ENCODE measurements at regions not wholly inside any gene's neighbourhood (a gene's known extent, or its start where the extent isn't known, plus 50 kb on each side); places are given as distances from the start of the nearest gene placed in this dataset.

DNA sequence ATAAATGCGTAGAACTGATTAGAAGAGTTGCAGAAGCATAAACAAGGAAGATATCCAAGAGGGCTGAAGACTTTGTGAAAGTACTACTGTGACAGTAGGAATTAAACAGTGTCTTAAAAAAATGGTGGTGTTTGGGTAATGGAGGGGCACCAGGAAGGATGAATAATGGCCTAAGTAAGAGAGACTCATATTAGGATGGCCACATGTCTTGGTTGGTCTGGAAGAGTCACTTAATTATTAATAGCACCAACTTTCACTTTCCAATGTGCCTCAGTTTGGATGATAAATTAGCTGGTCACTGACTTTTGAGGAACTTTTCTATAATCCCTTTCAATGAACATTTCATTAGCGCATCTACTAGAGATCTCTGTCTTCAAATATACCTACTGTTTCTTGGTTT, 372.2 kb downstream of the NYAP2 start:
- POLR2A ChIA-PET, result interaction anchor here (1.2 kb wide), 1 partner anchor 10 kb away, joined by 3 read pairs; no protein-coding TSS in a partner anchor
- no TSS peak for BruUV-seq (replicated peaks)
- Mint-ChIP-seq H3K4me1 (ENCODE audit: insufficient read depth, unreplicated experiment) (no peaks in the 10 kb centered on the region), H3K27me3 (ENCODE audit: insufficient read depth, unreplicated experiment) (no peaks in the 10 kb centered on the region), H3K36me3 (ENCODE audit: insufficient read depth, unreplicated experiment) (no peaks in the 10 kb centered on the region), H3K27ac (ENCODE audit: low read depth, unreplicated experiment) (no peak overlapping the region), H3K4me3 (ENCODE audit: unreplicated experiment) (no peak overlapping the region), H3K9me3 (ENCODE audit: unreplicated experiment) (no peaks in the 10 kb centered on the region)
- no peak for DNase-seq (ENCODE audit: unreplicated experiment)
- CTCF ChIA-PET, result no interaction called here
- TF ChIP-seq, protein P1, sequence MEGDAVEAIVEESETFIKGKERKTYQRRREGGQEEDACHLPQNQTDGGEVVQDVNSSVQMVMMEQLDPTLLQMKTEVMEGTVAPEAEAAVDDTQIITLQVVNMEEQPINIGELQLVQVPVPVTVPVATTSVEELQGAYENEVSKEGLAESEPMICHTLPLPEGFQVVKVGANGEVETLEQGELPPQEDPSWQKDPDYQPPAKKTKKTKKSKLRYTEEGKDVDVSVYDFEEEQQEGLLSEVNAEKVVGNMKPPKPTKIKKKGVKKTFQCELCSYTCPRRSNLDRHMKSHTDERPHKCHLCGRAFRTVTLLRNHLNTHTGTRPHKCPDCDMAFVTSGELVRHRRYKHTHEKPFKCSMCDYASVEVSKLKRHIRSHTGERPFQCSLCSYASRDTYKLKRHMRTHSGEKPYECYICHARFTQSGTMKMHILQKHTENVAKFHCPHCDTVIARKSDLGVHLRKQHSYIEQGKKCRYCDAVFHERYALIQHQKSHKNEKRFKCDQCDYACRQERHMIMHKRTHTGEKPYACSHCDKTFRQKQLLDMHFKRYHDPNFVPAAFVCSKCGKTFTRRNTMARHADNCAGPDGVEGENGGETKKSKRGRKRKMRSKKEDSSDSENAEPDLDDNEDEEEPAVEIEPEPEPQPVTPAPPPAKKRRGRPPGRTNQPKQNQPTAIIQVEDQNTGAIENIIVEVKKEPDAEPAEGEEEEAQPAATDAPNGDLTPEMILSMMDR (IDR thresholded peaks at IDR 0.05; ENCODE audit: unreplicated experiment), result no peak
- intact Hi-C loops (cut with micrococcal nuclease), result no loop called here

DNA sequence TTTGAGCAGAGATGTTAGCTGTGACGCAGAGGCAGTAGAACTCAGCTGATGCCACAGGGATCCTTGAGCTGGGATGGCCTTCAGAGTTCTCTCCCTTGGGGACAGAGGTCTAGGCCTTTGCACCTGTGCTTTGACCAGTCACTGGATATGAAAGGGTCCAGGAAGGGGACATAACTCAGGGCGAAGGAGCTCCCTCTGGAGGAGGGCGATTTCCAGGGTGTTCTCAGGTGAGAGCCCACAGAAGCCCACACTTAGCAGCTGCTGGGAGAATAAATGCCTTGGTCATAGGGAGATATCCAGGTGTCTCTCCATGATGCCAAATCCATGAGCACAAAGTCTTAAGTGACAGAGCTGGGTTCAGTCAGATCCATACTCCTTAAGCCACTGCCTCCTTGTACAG, 369.2 kb downstream of the NYAP2 start:
- no TSS peak for BruUV-seq (replicated peaks)
- DNase-seq (ENCODE audit: unreplicated experiment), result no peak
- CTCF ChIA-PET, result no interaction called here

DNA sequence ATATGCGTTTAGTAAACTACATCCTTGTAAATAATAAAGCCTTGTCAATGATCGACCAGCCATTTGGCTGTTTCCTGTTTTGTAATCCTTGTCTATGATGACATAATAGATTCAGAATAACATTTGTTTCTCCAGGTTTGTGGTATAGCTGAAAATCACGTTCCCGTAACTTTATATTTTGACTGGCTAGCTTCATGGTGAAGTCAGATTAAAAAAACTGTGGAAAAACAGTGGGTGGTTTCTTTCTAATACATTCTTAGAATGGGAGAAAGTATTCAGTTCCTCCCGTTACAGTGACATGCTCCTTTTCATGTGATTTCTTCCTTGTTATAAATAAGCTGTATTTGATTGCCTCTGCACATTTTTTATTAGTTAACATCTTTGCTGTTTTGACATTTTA, 366.9 kb downstream of the NYAP2 start:
- no peaks in the 10 kb centered on the region for H3K36me3 Mint-ChIP-seq (ENCODE audit: insufficient read depth, unreplicated experiment)
- ChIA-PET POLR2A (no interaction called here), CTCF (no interaction called here)
- intact Hi-C loops (cut with micrococcal nuclease), result no loop called here
- no peaks in the 10 kb centered on the region for H3K9me3 Mint-ChIP-seq (ENCODE audit: unreplicated experiment)
- no TSS peak for BruUV-seq (replicated peaks)
- no peaks in the 10 kb centered on the region for H3K27me3 Mint-ChIP-seq (ENCODE audit: insufficient read depth, unreplicated experiment)
- no peak for DNase-seq (ENCODE audit: unreplicated experiment)
- no peaks in the 10 kb centered on the region for H3K4me1 Mint-ChIP-seq (ENCODE audit: insufficient read depth, unreplicated experiment)
- H3K4me3 Mint-ChIP-seq (ENCODE audit: unreplicated experiment), result no peak overlapping the region
- no peak overlapping the region for H3K27ac Mint-ChIP-seq (ENCODE audit: low read depth, unreplicated experiment)
- TF ChIP-seq, protein P1 (IDR thresholded peaks at IDR 0.05; ENCODE audit: unreplicated experiment), result no peak

More for the DNA sequence above, 369.2 kb downstream of the NYAP2 start:
- H3K4me3 Mint-ChIP-seq (ENCODE audit: unreplicated experiment), result no peak overlapping the region
- no peaks in the 10 kb centered on the region for H3K27me3 Mint-ChIP-seq (ENCODE audit: insufficient read depth, unreplicated experiment)
- intact Hi-C loops (cut with micrococcal nuclease), result no loop called here
- H3K27ac Mint-ChIP-seq (ENCODE audit: low read depth, unreplicated experiment), result no peak overlapping the region
- no peaks in the 10 kb centered on the region for H3K9me3 Mint-ChIP-seq (ENCODE audit: unreplicated experiment)
- POLR2A ChIA-PET, result no interaction called here
- no peaks in the 10 kb centered on the region for H3K36me3 Mint-ChIP-seq (ENCODE audit: insufficient read depth, unreplicated experiment)
- TF ChIP-seq, protein P1 (IDR thresholded peaks at IDR 0.05; ENCODE audit: unreplicated experiment), result no peak
- no peaks in the 10 kb centered on the region for H3K4me1 Mint-ChIP-seq (ENCODE audit: insufficient read depth, unreplicated experiment)

DNA sequence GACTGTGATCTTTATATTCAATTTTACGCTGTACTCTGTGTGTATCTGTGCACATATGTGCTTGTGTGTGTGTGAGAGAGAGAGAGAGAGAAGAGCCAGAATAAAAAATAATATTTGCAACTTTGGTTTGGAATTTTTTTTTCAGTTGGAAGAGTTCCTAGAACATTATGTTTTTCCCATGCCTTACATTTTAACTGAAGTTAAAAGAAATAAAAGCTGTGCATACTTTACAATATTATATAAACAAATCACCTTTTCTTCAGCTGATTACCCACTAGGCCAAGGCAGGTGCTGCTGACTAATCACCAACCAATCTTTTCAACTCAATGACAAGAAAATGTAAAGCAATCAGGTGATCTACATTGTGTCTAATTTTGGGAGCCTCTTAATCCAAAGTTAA, 366.3 kb downstream of the NYAP2 start:
- POLR2A ChIA-PET, result interaction anchor here (1.0 kb wide), 1 partner anchor 31 kb away, joined by 3 read pairs; no protein-coding TSS in a partner anchor
- no peak overlapping the region for H3K4me3 Mint-ChIP-seq (ENCODE audit: unreplicated experiment)
- TF ChIP-seq, protein P1 (IDR thresholded peaks at IDR 0.05; ENCODE audit: unreplicated experiment), result no peak
- H3K4me1 Mint-ChIP-seq (ENCODE audit: insufficient read depth, unreplicated experiment), result no peaks in the 10 kb centered on the region
- no peaks in the 10 kb centered on the region for H3K27me3 Mint-ChIP-seq (ENCODE audit: insufficient read depth, unreplicated experiment)
- no peaks in the 10 kb centered on the region for H3K9me3 Mint-ChIP-seq (ENCODE audit: unreplicated experiment)
- intact Hi-C loops (cut with micrococcal nuclease), result no loop called here
- H3K36me3 Mint-ChIP-seq (ENCODE audit: insufficient read depth, unreplicated experiment), result no peaks in the 10 kb centered on the region
- H3K27ac Mint-ChIP-seq (ENCODE audit: low read depth, unreplicated experiment), result no peak overlapping the region
- no TSS peak for BruUV-seq (replicated peaks)
- CTCF ChIA-PET, result no interaction called here
- DNase-seq (ENCODE audit: unreplicated experiment), result no peak

Data from MCF 10A (cell line).